GM12801 (cell line): ENCODE measurements at regions not wholly inside any gene's neighbourhood (a gene's known extent, or its start where the extent isn't known, plus 50 kb on each side); places are given as distances from the start of the nearest gene placed in this dataset.

Experiments used
- CTCF ChIP-seq: IDR thresholded peaks from one replicate; pipeline ENCODE4 v1.5.1; 2011; ENCODE audit warnings: control low read depth; ENCODE audit not compliant: insufficient read length; ENCODE audit errors: extremely low read depth

- TF ChIP-seq CTCF = no peak
Measured at GRCh38 chr5:168207450-168208029, 83.9 kb upstream of the WWC1 start.

- no peak for TF ChIP-seq CTCF
Measured at GRCh38 chr5:168209244-168209995, 82.0 kb upstream of the WWC1 start.

GRCh38 chr5:168209997-168210396, 81.4 kb upstream of the WWC1 start:
- no peak for TF ChIP-seq CTCF

- TF ChIP-seq CTCF = no peak
Measured at GRCh38 chr5:168211245-168211644, 80.2 kb upstream of the WWC1 start.

DNA sequence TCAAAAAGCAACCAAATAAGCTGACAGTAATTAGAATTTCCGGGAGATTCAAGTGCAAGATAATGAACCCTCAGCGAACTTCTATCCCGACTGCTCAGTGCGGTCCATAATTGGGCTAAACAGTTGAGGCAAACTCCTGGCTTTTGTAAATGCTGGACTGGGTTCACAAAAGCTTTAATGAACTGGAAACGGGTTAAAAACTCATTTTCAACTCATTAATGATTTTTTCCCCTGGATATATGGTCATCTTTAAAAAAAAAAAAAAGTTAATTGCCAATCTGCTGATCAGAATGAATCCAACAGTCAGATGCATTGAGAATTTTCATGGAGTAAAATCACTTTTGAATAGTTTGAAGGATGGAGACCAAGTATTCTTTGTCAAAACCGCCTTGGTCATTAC, 79.5 kb upstream of the WWC1 start:
- no peak for TF ChIP-seq CTCF

- no peak for TF ChIP-seq CTCF
Measured at GRCh38 chr5:168214071-168214470, 77.4 kb upstream of the WWC1 start.

DNA sequence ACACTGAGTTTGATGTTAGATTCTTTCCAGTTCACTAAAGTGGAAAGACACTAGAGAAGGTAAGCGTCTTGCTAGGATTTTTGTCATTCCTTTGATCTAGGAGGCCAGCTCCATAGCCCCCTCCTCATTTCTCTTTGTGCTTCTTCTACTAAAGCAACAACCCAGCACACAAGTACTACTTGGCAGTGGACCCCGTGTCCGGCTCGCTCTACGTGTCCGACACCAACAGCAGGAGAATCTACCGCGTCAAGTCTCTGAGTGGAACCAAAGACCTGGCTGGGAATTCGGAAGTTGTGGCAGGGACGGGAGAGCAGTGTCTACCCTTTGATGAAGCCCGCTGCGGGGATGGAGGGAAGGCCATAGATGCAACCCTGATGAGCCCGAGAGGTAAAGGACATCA, 76.6 kb upstream of the WWC1 start:
- TF ChIP-seq CTCF = no peak
